GM19238 (cell line): ENCODE measurements at regions not wholly inside any gene's neighbourhood (a gene's known extent, or its start where the extent isn't known, plus 50 kb on each side); places are given as distances from the start of the nearest gene placed in this dataset.
"Not testable (repeated sequence)": the region's sequence is repeated elsewhere in the genome, so short reads cannot be mapped to it uniquely, and the experiment has no call there.

Source experiments
- DNase-seq: peaks from one replicate; pipeline ENCODE4 v3.0.0; 2011; ENCODE audit warnings: low spot score; ENCODE audit not compliant: insufficient read length

- no peak for DNase-seq
These were observed 123.7 kb downstream of the KLF6 start for GRCh38 chr10:3661271-3661670.

- DNase-seq: no peak
These were observed 124.3 kb downstream of the KLF6 start for GRCh38 chr10:3660753-3661152.

DNA sequence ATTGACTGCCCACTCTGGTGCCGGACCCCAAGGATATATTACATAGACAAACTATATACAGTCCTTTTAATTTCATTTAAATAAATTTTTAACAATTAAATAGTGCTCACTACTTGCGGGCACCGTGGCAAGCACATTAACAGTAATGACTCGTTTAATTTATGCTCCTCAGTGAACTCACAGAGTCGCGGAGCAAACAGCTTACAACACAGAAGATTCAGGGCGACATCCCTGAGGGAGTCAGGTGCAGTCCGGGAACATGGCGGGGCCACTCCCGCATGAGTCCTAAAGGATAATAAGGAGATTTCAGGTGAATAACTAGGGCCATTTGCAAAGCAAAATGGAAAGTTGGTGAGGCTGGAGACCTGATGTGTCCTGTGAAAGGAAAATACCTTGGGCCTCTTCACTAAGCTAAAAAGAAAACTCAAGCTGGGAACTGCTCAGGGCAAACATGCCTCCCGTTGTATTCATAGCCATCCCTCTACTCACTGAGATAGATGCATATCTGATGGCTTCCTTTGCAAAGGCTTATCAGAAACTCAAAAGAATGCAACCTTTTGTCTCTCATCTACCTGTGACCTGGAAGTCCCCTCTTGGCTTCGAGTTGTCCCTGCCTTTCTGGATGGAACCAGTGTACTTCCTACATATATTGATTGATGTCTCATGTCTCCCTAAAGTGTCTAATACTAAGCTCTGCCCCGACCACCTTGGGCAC lies 125.6 kb downstream of the KLF6 start:
- no peak for DNase-seq

DNA sequence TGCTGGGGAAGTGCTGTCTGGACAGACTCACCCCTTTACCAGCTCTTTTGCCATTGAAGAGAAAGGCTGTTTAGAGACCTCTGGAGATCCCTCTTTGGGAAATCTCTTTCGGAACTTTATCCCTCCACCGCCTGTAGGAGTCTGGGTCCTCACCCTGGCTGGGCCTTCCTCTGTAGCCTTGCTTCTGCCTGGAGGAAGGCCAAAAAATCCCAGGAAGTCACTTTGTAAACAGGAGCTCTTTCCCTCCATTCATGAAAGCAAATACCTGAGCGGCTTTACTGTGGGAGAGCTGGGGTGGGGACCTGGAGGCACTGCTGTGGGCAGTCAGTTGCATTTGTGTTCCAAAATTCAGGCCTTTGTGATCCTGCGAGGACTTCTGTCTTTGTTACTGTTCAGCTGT lies 126.2 kb downstream of the KLF6 start:
- DNase-seq: no peak

DNA sequence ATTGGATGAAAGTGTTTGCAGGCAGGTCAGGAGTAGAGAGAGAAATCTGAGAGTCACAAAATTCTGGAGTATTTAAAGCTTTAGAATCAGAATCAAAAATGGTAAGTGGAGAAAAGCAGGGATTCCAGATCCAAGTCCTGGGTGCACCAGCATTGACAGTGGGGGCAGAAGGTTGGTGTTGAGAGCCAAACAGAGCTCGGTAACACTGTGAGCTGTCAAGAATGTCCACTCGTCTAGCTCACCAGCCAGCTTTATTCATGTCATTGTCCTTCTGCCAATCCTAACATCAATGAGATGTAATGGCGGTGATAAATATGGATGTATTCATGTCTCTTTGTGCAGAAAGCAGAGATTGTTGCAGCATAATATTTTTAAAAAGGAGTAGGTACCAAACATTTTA lies 128.8 kb downstream of the KLF6 start:
- DNase-seq: no peak

GRCh38 chr10:3655528-3655927 lies 129.5 kb downstream of the KLF6 start:
- no peak for DNase-seq

- no peak for DNase-seq
These were observed 130.0 kb downstream of the KLF6 start for GRCh38 chr10:3654980-3655379.

- DNase-seq: no peak
These were observed 130.5 kb downstream of the KLF6 start for GRCh38 chr10:3654496-3654895.

GRCh38 chr10:3653303-3653702 lies 131.7 kb downstream of the KLF6 start:
- not testable (repeated sequence) for DNase-seq

DNA sequence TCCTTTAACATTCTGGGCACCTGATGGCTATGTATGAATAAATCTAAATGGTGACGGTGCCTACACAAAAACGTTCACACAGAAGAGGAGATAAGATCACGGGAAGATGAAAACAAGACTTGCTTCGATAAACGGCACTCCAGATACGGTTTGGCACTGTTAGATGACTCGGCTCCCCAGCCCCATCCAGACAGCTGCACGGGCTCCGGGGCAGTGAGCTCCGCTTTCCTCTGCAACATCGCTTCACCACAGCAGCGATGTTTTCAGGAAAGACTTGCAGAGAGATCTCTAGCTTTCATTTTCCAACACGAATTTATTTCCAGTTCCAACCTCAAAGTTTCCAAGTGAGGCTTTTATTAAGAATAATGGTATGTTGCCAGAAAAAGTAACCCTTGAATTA lies 132.1 kb downstream of the KLF6 start:
- no peak for DNase-seq

DNA sequence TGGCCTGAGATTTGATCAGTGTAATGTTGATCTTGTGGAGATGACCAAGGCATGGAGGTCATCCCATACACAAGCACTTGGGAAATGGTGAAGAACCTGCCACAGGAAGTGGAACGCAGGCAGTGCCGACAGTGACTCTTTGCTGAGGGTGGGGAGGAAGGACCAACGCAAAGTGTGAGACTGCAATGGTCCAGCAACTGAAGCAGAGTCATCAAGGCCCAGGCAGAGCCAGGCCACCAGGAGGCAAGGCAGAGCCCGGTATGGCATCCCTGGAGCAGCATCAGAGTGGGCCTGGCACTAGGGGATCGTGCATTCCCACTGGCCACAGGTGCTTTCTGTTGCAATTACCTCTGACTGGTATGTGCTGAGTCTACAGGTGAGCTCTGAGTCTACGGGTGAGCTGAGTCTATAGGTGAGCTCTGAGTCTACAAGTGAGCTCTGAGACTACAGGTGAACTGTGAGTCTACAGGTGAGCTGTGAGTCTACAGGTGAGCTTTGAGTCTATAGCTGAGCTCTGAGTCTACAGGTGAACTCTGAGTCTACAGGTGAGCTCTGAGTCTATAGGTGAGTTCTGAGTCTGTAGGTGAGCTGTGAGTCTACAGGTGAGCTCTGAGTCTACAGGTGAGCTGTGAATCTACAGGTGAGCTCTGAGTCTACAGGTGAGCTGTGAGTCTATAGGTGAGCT lies 132.9 kb downstream of the KLF6 start:
- DNase-seq: no peak

- DNase-seq: no peak
These were observed 136.4 kb downstream of the KLF6 start for GRCh38 chr10:3648576-3648975.

DNA sequence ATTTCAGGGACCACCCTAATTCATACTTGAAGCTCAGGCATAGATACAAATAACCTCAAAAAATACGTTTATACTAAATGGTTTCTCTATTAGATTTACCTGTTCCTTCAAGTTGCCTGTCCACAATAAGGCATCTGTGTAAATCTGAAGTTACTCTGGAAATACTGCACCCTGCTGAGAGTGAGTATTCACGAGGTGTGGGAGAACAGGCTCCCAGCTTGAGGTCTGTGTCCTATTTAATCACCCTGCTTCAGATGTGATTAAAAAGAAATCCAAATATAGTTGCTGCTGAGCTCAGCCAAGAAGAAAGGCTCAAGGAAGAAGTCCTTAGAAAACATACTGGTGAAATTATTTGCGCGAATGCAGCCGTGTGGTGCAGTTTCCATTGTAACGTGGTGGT lies 136.8 kb downstream of the KLF6 start:
- no peak for DNase-seq

- no peak for DNase-seq
These were observed 137.9 kb downstream of the KLF6 start for GRCh38 chr10:3647074-3647473.

GRCh38 chr10:3645406-3645805 lies 139.6 kb downstream of the KLF6 start:
- no peak for DNase-seq

DNA sequence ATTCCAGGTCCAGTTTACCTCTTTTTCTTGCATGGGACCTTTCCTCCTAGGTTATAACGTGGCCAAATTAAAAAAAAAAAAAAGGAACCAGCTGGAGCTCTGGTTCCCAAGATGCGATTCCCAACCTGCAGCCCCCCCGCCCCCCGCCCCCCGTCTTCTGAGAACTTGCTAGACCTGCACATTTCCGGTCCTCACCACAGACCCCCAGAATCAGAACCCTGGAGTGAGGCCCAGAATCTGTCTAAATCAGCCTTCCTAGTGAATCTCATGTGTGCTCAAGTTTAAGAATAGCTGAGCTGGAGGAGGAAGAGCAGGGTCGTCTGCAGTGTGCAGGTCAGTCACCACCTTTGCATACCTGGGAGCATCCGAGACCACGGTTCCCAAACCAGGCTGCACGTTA lies 144.2 kb downstream of the KLF6 start:
- no peak for DNase-seq

GRCh38 chr10:3639546-3639945 lies 145.5 kb downstream of the KLF6 start:
- DNase-seq: no peak

- DNase-seq: no peak
These were observed 148.4 kb downstream of the KLF6 start for GRCh38 chr10:3636356-3637181.

GRCh38 chr10:3635697-3636096 lies 149.3 kb downstream of the KLF6 start:
- no peak for DNase-seq

- no peak for DNase-seq
These were observed 149.8 kb downstream of the KLF6 start for GRCh38 chr10:3635211-3635671.

GRCh38 chr10:3634646-3635045 lies 150.4 kb downstream of the KLF6 start:
- not testable (repeated sequence) for DNase-seq

DNA sequence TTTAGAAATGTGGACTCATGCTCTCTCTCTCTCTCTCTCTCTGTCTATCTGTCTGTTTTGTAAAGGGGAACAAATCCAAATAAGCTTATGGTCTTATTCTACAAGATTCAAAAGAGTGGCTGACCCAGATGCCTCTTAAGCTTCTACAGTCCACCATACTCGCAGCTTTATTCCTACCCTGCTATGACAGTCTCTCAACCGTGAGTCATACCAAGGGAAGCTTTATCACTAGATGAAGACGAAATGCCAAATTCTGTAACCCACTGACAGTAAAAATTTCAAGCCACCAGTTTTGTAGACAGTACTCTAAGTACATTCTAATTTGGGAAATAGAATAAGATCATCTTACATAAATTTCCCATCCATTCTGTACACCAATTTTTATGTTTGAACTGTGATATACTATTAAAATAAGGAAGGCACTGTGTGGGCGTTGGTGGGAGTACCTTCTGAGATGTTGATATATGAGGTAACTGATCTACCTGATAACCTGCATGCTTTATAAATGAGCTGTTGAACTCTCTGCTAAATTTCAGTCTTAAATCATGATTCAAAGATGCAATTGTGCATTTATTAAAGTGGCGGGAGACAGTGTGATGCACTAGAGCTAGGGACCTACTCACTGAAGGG lies 153.2 kb downstream of the KLF6 start:
- DNase-seq: no peak
